GM18520 (cell line): ENCODE measurements at regions not wholly inside any gene's neighbourhood (a gene's known extent, or its start where the extent isn't known, plus 50 kb on each side); places are given as distances from the start of the nearest gene placed in this dataset.

ENCODE experiments used
- ATAC-seq: cut with Tn5 transposase; IDR thresholded peaks from one replicate; pipeline ENCODE4 v1.9.1; 2021; ENCODE audit not compliant: unreplicated experiment

DNA sequence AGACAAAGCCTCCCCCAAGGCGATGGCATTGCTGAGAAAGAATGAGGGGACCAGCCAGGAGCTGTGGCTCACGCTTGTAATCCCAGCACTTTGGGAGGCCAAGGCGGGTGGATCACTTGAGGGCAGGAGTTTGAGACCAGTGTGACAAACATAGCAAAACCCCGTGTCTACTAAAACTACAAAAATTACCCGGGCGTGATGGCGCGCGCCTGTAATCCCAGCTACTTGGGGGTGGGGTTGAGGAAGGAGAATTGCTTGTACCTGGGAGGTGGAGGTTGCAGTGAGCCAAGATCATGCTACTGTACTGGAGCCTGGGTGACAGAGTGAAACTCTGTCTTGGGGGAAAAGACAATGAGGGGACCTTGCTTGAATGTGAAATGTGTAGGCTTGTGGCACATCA, 402.4 kb upstream of the C2CD4B start:
- ATAC-seq = no peak

- no peak for ATAC-seq
Measured at GRCh38 chr15:62568004-62568403, 402.9 kb upstream of the C2CD4B start.

- no peak for ATAC-seq
Measured at GRCh38 chr15:62568702-62569101, 403.6 kb upstream of the C2CD4B start.

- ATAC-seq = no peak
Measured at GRCh38 chr15:62569460-62570404, 404.6 kb upstream of the C2CD4B start.

DNA sequence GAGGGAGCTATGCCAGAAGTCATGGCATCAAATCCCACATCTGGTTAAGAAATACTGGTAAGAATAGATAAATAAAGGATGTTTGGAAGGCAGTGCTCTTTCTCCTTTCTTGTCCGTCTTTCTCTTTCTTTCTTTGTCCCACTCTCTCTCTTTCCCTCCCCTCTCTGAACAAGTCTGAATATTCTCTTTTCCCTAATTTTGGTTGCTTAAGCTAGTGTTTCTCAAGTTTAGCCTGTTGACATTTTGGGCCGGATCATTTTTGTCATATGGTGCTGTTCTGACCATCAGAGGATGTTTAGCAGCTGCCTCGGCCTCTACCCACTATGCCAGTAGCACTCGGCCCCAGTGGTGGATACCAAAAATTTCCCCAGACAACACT, 405.3 kb upstream of the C2CD4B start:
- no peak for ATAC-seq

DNA sequence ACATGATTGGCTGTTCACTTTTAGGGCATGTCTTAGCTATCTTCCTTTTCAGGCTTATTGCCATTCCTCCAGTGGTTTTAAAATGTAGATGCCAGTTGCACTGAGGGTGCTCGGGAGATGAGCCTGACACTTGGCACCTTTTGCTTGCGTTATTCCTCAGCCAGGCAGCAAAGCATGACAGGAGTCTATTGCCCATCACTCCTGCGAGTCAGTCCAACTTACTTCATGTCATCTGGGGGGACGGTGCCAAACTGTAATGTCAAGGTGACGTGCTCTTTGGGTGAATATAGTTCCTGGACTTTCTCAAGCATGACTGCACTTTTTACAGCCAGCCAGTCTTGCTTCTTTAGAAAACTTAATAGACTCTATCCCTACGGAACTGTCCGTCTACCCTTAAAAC, 406.0 kb upstream of the C2CD4B start:
- ATAC-seq = no peak

GRCh38 chr15:62572797-62573196, 407.7 kb upstream of the C2CD4B start:
- ATAC-seq = no peak

DNA sequence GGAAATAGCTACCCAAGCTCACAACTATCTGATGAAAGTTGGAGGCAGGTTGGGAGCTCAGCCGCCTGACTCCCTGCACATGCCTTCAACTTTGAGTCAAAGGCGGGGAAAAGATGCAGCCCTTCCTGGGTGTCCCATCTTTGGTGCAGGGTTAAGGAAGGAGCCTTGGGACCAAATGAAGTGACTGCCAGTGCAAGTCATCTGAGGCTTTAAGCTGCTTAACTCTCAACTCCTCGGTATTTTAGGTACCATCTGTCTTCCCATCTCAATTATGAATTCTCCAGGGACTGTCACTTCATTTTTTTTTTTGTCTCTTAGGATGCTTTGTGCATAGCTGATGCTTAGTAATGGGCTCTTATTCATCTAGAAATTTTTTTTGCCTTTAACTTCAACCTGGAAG, 408.8 kb upstream of the C2CD4B start:
- no peak for ATAC-seq

DNA sequence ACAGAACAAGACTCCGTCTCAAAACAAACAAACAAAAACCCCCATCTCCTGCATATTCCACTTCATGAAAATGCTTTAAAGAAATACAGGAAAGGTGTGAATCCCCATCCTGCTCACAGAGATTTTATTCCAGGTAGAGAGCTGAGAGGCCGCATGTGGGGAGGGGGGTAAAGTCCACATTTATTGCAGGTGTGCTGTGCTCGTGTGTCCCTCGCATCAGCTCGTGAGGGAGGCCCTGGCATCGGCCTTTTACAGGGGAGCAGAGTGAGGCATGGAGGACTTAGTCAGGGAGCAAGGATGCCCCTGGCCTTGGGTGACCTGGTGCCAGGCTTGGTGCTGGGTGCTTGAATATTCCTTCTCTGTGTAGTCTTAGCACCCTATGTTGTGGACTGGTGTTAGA, 413.5 kb upstream of the C2CD4B start:
- no peak for ATAC-seq

GRCh38 chr15:62578960-62579359, 413.9 kb upstream of the C2CD4B start:
- no peak for ATAC-seq

- no peak for ATAC-seq
Measured at GRCh38 chr15:62579842-62580241, 414.8 kb upstream of the C2CD4B start.

GRCh38 chr15:62582580-62582979, 417.5 kb upstream of the C2CD4B start:
- ATAC-seq = no peak

DNA sequence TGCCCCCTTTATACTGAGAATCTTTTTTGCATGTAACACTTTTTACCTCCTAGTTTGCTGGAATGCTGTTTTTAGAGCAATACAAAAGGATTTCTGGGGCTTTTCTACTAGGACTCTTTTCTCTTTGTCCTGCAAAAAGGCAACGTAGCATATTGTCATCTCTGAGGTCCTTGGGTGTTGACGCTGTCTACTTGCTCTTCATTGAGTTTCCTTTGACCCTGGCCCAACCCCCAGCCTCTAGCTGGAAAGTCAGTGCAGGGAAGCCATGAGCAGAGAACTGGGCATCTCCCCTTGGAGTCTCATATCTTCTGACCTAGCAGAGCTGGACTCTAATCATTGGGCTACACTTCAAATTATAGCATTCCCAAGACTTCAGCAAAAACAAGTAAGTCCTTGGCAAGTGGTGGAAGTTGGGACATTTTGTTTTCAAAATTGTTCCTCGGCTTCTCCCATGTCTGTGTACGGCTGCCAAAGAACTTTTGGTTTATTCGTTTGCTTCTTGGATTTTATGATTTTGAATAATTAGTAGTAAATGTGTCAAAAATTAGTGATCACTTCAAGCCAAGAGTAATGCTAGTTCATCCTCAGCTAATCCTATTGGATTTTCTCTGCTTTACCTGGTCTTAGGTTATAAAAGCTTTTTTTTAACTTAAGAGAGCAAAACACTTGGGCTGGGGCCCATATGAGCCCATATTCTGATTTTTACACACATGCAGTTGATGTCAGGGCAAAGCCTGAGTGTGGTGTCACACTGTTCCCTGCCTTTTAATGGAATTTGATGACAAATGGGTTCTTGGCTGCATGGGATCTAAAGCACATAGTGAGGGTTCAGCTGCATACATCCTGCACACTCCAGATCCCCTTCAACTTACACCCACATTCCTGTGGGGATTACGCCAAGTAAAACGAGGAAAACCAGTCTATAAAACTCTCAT, 419.5 kb upstream of the C2CD4B start:
- no peak for ATAC-seq

DNA sequence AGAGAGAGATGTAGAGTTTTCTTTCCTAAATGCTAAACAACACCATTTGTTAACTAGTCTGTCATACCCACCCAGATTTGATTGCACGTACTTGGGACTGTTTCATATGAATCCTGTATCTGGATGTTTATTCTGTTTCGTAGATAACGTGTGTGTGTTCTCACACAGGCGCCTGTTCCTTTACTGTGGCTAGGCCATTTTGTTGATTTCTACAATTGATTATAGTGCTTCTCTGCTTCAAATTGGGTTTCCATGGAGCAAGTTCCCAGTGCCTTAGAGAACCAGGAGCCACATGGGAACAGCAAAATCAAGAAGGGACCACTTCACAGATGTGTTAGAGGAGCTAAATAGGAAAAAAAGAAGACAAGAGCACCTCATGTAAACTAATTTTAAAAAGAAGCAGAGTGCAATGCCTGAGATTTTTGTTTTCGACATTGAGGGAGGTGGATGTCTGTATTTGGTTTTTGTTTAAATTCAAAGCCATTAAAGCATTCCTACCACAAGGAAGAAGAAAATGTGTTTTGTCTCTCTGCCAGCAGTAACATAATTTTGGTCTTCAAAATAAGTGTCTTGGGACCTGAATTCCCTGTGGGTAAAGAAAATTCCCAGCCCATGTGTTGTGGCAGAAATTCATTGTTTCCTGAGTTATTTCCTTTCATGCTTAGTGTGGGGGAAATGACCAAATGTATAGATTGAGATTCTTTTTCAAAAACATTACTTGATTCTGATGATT, 424.0 kb upstream of the C2CD4B start:
- ATAC-seq = no peak

GRCh38 chr15:62591842-62592838, 427.1 kb upstream of the C2CD4B start:
- no peak for ATAC-seq

- no peak for ATAC-seq
Measured at GRCh38 chr15:62592920-62593319, 427.8 kb upstream of the C2CD4B start.

GRCh38 chr15:62593681-62594399, 428.8 kb upstream of the C2CD4B start:
- no peak for ATAC-seq

DNA sequence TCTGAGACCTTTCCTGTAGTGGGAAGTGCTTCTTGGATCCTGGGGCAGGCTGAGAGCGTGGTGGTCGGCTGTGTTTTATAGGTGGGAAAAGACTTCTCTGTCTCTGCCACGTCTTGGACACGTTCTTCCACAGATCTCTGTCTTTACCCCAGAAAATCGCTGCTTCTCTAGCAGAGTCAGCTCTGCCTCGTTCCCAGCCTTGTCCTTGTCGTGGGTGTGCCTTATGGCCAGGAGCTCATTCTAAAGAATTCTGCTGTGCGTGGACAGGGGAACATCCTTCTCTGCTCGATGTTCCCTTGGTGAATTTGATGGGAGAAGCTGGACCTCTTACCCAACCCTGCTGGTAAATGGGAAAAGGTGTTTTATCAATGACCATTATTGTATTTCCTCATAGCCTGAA, 433.1 kb upstream of the C2CD4B start:
- no peak for ATAC-seq
